Breast epithelium (tissue), 3 donors: ENCODE measurements at regions not wholly inside any gene's neighbourhood (a gene's known extent, or its start where the extent isn't known, plus 50 kb on each side); places are given as distances from the start of the nearest gene placed in this dataset.

ENCODE experiments used
- CTCF ChIP-seq, 3 donors: fragments of 450-650 bp; IDR thresholded peaks; one replicate each; pipeline ENCODE4 v1.5.1; 2016 to 2017; ENCODE audit warnings: antibody characterized with exemption in 3 of 3, mild to moderate bottlenecking in 3 of 3, moderate library complexity in 3 of 3
- POLR2A ChIP-seq: fragments of 450-650 bp; IDR thresholded peaks from one replicate; pipeline ENCODE4 v1.6.1; 2016; ENCODE audit warnings: antibody characterized with exemption, mild to moderate bottlenecking, moderate library complexity

GRCh38 chr2:13558368-13558767 lies 841.6 kb downstream of the TRIB2 start:
- TF ChIP-seq CTCF (IDR thresholded peaks at IDR 0.05) (no peak), POLR2A (no peak)
